Trophoblast cell (in vitro differentiated cells and primary cell): ENCODE measurements at regions not wholly inside any gene's neighbourhood (a gene's known extent, or its start where the extent isn't known, plus 50 kb on each side); places are given as distances from the start of the nearest gene placed in this dataset.

Experiments used
- DNase-seq, 2 donors: peaks; one replicate each; pipeline ENCODE4 v3.0.0-alpha.2; 2016
- H2AFZ ChIP-seq: 2 replicates; pipeline ENCODE4 v1.6.1; 2013; ENCODE audit warnings: low read length, moderate library complexity, mild to moderate bottlenecking; ENCODE audit not compliant: insufficient read depth, poor library complexity
- H2AK5ac ChIP-seq: 2 replicates; pipeline ENCODE4 v1.6.1; 2013; ENCODE audit warnings: mild to moderate bottlenecking, low read length
- H2BK120ac ChIP-seq: 2 replicates; pipeline ENCODE4 v1.6.1; 2013; ENCODE audit warnings: low read length, mild to moderate bottlenecking, moderate library complexity; ENCODE audit not compliant: insufficient read depth, poor library complexity
- H2BK12ac ChIP-seq: 2 replicates; pipeline ENCODE4 v1.6.1; 2013; ENCODE audit warnings: mild to moderate bottlenecking, low read length, moderate library complexity
- H2BK5ac ChIP-seq: 2 replicates; pipeline ENCODE4 v1.6.1; 2013; ENCODE audit warnings: low read length, low read depth, moderate library complexity, mild to moderate bottlenecking; ENCODE audit not compliant: poor library complexity
- H3K14ac ChIP-seq: 2 replicates; pipeline ENCODE4 v1.6.1; 2013; ENCODE audit warnings: mild to moderate bottlenecking, low read length
- H3K18ac ChIP-seq: 2 replicates; pipeline ENCODE4 v1.6.1; 2013; ENCODE audit warnings: mild to moderate bottlenecking, low read length
- H3K23ac ChIP-seq: 2 replicates; pipeline ENCODE4 v1.6.1; 2013; ENCODE audit warnings: low read length
- H3K27ac ChIP-seq: 2 replicates; pipeline ENCODE4 v1.5.1; 2013; ENCODE audit warnings: low read depth, mild to moderate bottlenecking, inconsistent platforms, low read length, moderate library complexity
- H3K27me3 ChIP-seq: 2 replicates; pipeline ENCODE4 v1.6.1; 2013; ENCODE audit warnings: inconsistent platforms, mild to moderate bottlenecking, low read length, moderate library complexity; ENCODE audit not compliant: insufficient read depth
- H3K36me3 ChIP-seq, 2 experiments: 1 replicate in 1 of 2; 2 replicates in 1 of 2; pipeline ENCODE4 v1.6.1; 2013; ENCODE audit warnings: low read length in 2 of 2, mild to moderate bottlenecking in 2 of 2, moderate library complexity in 1 of 2; ENCODE audit not compliant: insufficient read depth in 2 of 2, control insufficient read depth in 1 of 2
- H3K4ac ChIP-seq: 2 replicates; pipeline ENCODE4 v1.6.1; 2013; ENCODE audit warnings: low read depth, mild to moderate bottlenecking, low read length, moderate library complexity
- H3K4me1 ChIP-seq, 2 experiments: 1 replicate in 1 of 2; 2 replicates in 1 of 2; pipeline ENCODE4 v1.6.1; 2013; ENCODE audit warnings: low read length in 2 of 2, mild to moderate bottlenecking in 2 of 2, moderate library complexity in 1 of 2; ENCODE audit not compliant: insufficient read depth in 2 of 2, control insufficient read depth in 1 of 2
- H3K4me2 ChIP-seq: 2 replicates; pipeline ENCODE4 v1.6.1; 2013; ENCODE audit warnings: inconsistent platforms, mild to moderate bottlenecking, low read length, moderate library complexity
- H3K4me3 ChIP-seq: 2 replicates; pipeline ENCODE4 v1.5.1; 2013; ENCODE audit warnings: mild to moderate bottlenecking, low read depth, low read length, inconsistent platforms
- H3K79me1 ChIP-seq: one replicate; pipeline ENCODE4 v1.6.1; 2013; ENCODE audit warnings: low read length
- H3K79me2 ChIP-seq: 2 replicates; pipeline ENCODE4 v1.6.1; 2013; ENCODE audit warnings: low read length, mild to moderate bottlenecking; ENCODE audit not compliant: control insufficient read depth, insufficient read depth, poor library complexity
- H3K9ac ChIP-seq: 2 replicates; pipeline ENCODE4 v1.6.1; 2013; ENCODE audit warnings: mild to moderate bottlenecking, low read length
- H3K9me3 ChIP-seq: 2 replicates; pipeline ENCODE4 v1.6.1; 2013; ENCODE audit warnings: low read depth, mild to moderate bottlenecking, control low read depth, inconsistent platforms, low read length; ENCODE audit not compliant: insufficient read depth
- H4K12ac ChIP-seq: 2 replicates; pipeline ENCODE4 v1.6.1; 2013; ENCODE audit warnings: low read depth, mild to moderate bottlenecking, low read length, moderate library complexity
- H4K8ac ChIP-seq: 2 replicates; pipeline ENCODE4 v1.6.1; 2013; ENCODE audit warnings: low read depth, mild to moderate bottlenecking, low read length, moderate library complexity
- H4K91ac ChIP-seq: one replicate; pipeline ENCODE4 v1.6.1; 2013; ENCODE audit warnings: low read depth, mild to moderate bottlenecking, low read length, moderate library complexity
- WGBS: extraction: QIAGEN DNeasy Blood & Tissue Kit; methylation state at CpG from one replicate; pipeline ENCODE4 v1.1.7; 2013; ENCODE audit warnings: missing lambda C conversion rate; ENCODE audit not compliant: insufficient read length, insufficient coverage; ENCODE audit errors: extremely low coverage; 5-methylcytosine and 5-hydroxymethylcytosine counted together

GRCh38 chr6:40148882-40149573, 214.8 kb upstream of the MOCS1 start:
- Histone ChIP-seq H3K36me3 (no peaks in the 10 kb centered on the region), H3K4me2 (no peak overlapping the region), H2BK12ac (no peak overlapping the region), H4K12ac (no peak overlapping the region), H3K79me2 (no peaks in the 10 kb centered on the region), H2BK5ac (no peak overlapping the region), H3K18ac (no peak overlapping the region), H3K27ac (no peak overlapping the region), H2AK5ac (no peak overlapping the region), H3K27me3 (no peaks in the 10 kb centered on the region), H4K91ac (no peak overlapping the region), H3K4me1 (no peaks in the 10 kb centered on the region), H3K4me3 (no peak overlapping the region), H3K79me1 (no peaks in the 10 kb centered on the region), H2AFZ (no peak overlapping the region), H3K4ac (no peak overlapping the region), H2BK120ac (no peak overlapping the region), H3K14ac (no peak overlapping the region), H3K9ac (no peak overlapping the region), H4K8ac (no peak overlapping the region), H3K9me3 (no peaks in the 10 kb centered on the region), H3K23ac (no peak overlapping the region)
- no CpG with 5 or more reads among the region's 2 CpGs for WGBS
- no peak for DNase-seq

DNA sequence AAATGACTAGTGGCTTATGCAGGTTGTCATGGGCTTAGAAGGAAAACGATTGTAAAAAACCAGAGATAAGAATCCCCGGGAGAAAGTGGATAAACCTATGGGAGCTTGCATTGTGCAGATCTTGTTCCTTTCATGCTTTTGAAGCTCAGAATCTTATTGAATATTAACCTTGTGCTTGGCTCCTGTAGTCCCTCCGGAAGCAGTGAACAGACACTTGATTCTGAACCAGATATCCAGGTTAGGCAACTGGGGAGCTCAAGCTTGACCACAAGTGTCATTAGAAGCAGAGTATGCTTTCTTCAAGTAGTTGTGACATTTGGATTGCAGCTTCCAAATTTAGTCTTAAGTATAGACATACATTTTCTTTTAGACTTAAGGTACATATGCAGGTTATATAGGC, 212.6 kb upstream of the MOCS1 start:
- no peak overlapping the region for H4K8ac ChIP-seq
- no peak overlapping the region for H3K9ac ChIP-seq
- no peak overlapping the region for H3K4me3 ChIP-seq
- WGBS = no CpG with 5 or more reads among the region's 3 CpGs
- H3K4me1 ChIP-seq = no peaks in the 10 kb centered on the region
- H3K79me1 ChIP-seq = no peaks in the 10 kb centered on the region
- no peak overlapping the region for H4K12ac ChIP-seq
- no peak overlapping the region for H2BK5ac ChIP-seq
- H3K23ac ChIP-seq = no peak overlapping the region
- H2AFZ ChIP-seq = no peak overlapping the region
- no peak overlapping the region for H3K27ac ChIP-seq
- H3K4ac ChIP-seq = no peak overlapping the region
- H2AK5ac ChIP-seq = no peak overlapping the region
- H3K36me3 ChIP-seq = no peaks in the 10 kb centered on the region
- no peak overlapping the region for H2BK120ac ChIP-seq
- H3K9me3 ChIP-seq = no peaks in the 10 kb centered on the region
- DNase-seq = no peak
- H3K4me2 ChIP-seq = no peak overlapping the region
- no peaks in the 10 kb centered on the region for H3K79me2 ChIP-seq
- H3K18ac ChIP-seq = no peak overlapping the region
- H4K91ac ChIP-seq = no peak overlapping the region
- no peaks in the 10 kb centered on the region for H3K27me3 ChIP-seq
- H3K14ac ChIP-seq = no peak overlapping the region
- no peak overlapping the region for H2BK12ac ChIP-seq

DNA sequence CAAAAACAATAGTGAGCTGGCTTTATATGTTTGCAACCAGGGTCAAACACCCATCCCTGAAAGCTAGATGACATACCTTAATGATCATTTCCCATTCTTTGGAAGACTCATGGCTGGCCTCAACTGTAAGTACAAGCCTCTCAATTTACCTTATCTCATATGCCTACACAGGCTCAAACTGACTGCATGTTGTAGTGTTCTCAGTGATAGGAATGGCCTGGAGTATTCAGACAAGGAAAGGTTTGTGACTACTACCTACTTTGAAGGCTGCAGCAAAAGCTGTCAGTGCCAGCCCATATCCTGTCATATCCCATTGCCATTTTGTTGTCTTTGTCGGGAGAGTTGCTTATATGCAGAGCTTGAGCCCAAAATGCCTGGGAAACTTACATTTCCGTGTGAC, 205.2 kb upstream of the MOCS1 start:
- Histone ChIP-seq H3K36me3 (no peaks in the 10 kb centered on the region), H3K27ac (no peak overlapping the region), H3K4me1 (peaks cover 0 to 2% of the 10 kb centered on the region in 2 experiments), H3K23ac (no peak overlapping the region), H4K8ac (no peak overlapping the region), H2BK120ac (no peak overlapping the region), H3K9ac (no peak overlapping the region), H2AK5ac (no peak overlapping the region), H2BK5ac (no peak overlapping the region), H3K27me3 (no peaks in the 10 kb centered on the region), H3K4me2 (no peak overlapping the region), H3K4ac (no peak overlapping the region), H4K12ac (no peak overlapping the region), H4K91ac (no peak overlapping the region), H3K4me3 (no peak overlapping the region), H3K18ac (no peak overlapping the region), H2BK12ac (no peak overlapping the region), H3K79me2 (no peaks in the 10 kb centered on the region), H2AFZ (no peak overlapping the region), H3K9me3 (peaks cover 3% of the 10 kb centered on the region), H3K79me1 (no peaks in the 10 kb centered on the region), H3K14ac (no peak overlapping the region)
- no CpG with 5 or more reads among the region's 2 CpGs for WGBS
- DNase-seq = no peak

DNA sequence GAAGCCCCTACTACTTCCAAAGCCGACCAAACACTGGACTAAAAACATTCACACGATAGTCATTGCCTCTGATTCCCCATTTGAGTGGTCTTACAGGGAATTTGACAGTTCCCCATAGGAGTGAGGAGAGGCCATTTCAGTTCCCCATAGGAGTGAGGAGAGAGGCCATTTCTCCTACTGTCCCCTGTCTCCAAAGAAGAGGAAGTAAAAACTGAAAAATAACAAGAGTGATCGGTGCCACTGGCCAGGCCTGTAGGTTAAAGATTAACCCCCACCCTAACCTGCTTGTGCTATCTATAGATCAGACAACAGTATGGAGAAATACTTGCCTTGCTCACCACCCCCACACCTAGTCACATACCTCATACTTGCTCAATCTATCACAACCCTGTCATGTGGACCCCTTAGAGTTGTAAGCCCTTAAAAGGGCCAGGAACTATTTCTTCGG, 204.0 kb upstream of the MOCS1 start:
- Histone ChIP-seq H3K14ac (no peak overlapping the region), H3K4me2 (no peak overlapping the region), H3K27me3 (no peaks in the 10 kb centered on the region), H2AFZ (no peak overlapping the region), H3K23ac (no peak overlapping the region), H2BK120ac (no peak overlapping the region), H3K4me1 (peaks cover 0 to 2% of the 10 kb centered on the region in 2 experiments), H2AK5ac (no peak overlapping the region), H3K18ac (no peak overlapping the region), H3K9ac (no peak overlapping the region), H3K4ac (no peak overlapping the region), H3K79me1 (no peaks in the 10 kb centered on the region), H3K9me3 (peaks cover 3% of the 10 kb centered on the region), H4K8ac (no peak overlapping the region), H3K4me3 (no peak overlapping the region), H2BK5ac (no peak overlapping the region), H4K91ac (no peak overlapping the region), H3K36me3 (no peaks in the 10 kb centered on the region), H3K27ac (no peak overlapping the region), H3K79me2 (no peaks in the 10 kb centered on the region), H2BK12ac (no peak overlapping the region), H4K12ac (no peak overlapping the region)
- WGBS = no CpG with 5 or more reads among the region's 4 CpGs
- no peak for DNase-seq
